ENCODE measurements at regions not wholly inside any gene's neighbourhood (a gene's known extent, or its start where the extent isn't known, plus 50 kb on each side); places are given as distances from the start of the nearest gene placed in this dataset.
"Not testable (repeated sequence)": the region's sequence is repeated elsewhere in the genome, so short reads cannot be mapped to it uniquely, and the experiment has no call there.

DNA sequence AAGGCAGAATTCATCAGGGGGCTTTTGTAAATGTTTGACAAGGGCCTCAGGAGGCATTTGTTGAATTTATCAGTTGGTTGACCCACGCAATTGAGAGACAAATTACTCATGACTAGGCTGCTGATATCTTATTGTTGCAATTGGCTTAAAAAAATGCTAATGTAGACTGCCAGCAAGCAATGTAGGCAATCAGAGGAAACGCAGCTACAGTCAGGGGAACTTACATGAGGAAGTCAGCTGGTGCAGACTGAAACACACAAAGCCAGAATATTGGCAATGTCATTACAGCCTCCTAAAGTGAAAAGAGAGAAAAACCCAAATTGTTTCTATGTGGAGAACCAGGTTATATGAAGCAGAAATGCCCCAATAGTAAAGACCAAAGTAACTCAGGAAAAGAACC, 83.9 kb downstream of the EIF1AY start:
- CTCF ChIA-PET, result no interaction called here

DNA sequence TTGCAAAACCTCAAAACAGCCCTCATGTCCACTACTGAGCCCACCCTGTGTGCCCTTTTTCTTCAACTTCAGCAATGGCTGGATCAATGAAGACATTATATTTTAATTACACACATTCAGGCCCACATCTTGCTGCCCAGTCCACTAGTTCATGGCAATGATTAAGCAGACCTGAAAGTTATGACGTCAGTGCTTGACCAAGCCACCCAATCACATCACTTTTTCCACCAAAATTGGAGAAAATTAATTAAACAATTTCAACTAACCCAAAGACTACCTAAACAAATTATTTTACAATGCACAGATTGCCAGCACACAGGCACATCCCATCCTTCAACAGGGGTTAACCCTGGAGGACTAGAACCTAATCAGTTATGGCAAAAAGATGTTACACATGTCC, 86.6 kb downstream of the EIF1AY start:
- no peak overlapping the region for H3K27ac Mint-ChIP-seq
- TF ChIP-seq, protein P1, sequence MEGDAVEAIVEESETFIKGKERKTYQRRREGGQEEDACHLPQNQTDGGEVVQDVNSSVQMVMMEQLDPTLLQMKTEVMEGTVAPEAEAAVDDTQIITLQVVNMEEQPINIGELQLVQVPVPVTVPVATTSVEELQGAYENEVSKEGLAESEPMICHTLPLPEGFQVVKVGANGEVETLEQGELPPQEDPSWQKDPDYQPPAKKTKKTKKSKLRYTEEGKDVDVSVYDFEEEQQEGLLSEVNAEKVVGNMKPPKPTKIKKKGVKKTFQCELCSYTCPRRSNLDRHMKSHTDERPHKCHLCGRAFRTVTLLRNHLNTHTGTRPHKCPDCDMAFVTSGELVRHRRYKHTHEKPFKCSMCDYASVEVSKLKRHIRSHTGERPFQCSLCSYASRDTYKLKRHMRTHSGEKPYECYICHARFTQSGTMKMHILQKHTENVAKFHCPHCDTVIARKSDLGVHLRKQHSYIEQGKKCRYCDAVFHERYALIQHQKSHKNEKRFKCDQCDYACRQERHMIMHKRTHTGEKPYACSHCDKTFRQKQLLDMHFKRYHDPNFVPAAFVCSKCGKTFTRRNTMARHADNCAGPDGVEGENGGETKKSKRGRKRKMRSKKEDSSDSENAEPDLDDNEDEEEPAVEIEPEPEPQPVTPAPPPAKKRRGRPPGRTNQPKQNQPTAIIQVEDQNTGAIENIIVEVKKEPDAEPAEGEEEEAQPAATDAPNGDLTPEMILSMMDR (IDR thresholded peaks at IDR 0.05), result no peak
- no peaks in the 10 kb centered on the region for H3K4me1 Mint-ChIP-seq (ENCODE audit: low read depth)
- no peak overlapping the region for H3K4me3 Mint-ChIP-seq
- no peaks in the 10 kb centered on the region for H3K36me3 Mint-ChIP-seq (ENCODE audit: low read depth)
- no peak for ATAC-seq (ENCODE audit: poor library complexity)
- no peaks in the 10 kb centered on the region for H3K27me3 Mint-ChIP-seq
- DNase-seq, result no peak
- no peaks in the 10 kb centered on the region for H3K9me3 ChIP-seq (ENCODE audit: control insufficient read depth in 1 of 2, insufficient read depth in 1 of 2, low read length in 2 of 2)
- no peaks in the 10 kb centered on the region for H3K36me3 ChIP-seq (ENCODE audit: insufficient read depth, low read length)
- POLR2A ChIA-PET, result no interaction called here
- intact Hi-C loops (cut with DNase I, micrococcal nuclease), result no loop called here
- no peak overlapping the region for H3K4me3 ChIP-seq (ENCODE audit: low read length)
- no peak overlapping the region for H3K27ac ChIP-seq (ENCODE audit: low read depth in 1 of 2, low read length in 2 of 2)
- no peaks in the 10 kb centered on the region for H3K4me1 ChIP-seq (ENCODE audit: insufficient read depth, low read length)
- CTCF ChIA-PET, result no interaction called here
- H3K9me3 Mint-ChIP-seq, result no peaks in the 10 kb centered on the region
- no peaks in the 10 kb centered on the region for H3K27me3 ChIP-seq (ENCODE audit: control insufficient read depth in 1 of 2, insufficient read depth in 2 of 2, low read length in 2 of 2)

More for the DNA sequence above, 83.9 kb downstream of the EIF1AY start:
- Mint-ChIP-seq H3K4me1 (ENCODE audit: low read depth) (no peaks in the 10 kb centered on the region), H3K36me3 (ENCODE audit: low read depth) (no peaks in the 10 kb centered on the region), H3K27me3 (no peaks in the 10 kb centered on the region), H3K9me3 (no peaks in the 10 kb centered on the region), H3K27ac (no peak overlapping the region), H3K4me3 (no peak overlapping the region)
- Histone ChIP-seq H3K27ac (ENCODE audit: low read depth in 1 of 2, low read length in 2 of 2) (no peak overlapping the region), H3K4me3 (ENCODE audit: low read length) (no peak overlapping the region), H3K4me1 (ENCODE audit: insufficient read depth, low read length) (no peaks in the 10 kb centered on the region), H3K9me3 (ENCODE audit: control insufficient read depth in 1 of 2, insufficient read depth in 1 of 2, low read length in 2 of 2) (no peaks in the 10 kb centered on the region), H3K27me3 (ENCODE audit: control insufficient read depth in 1 of 2, insufficient read depth in 2 of 2, low read length in 2 of 2) (no peaks in the 10 kb centered on the region), H3K36me3 (ENCODE audit: insufficient read depth, low read length) (no peaks in the 10 kb centered on the region)
- intact Hi-C loops (cut with DNase I, micrococcal nuclease), result no loop called here
- TF ChIP-seq, protein P1 (IDR thresholded peaks at IDR 0.05), result no peak
- DNase-seq (peak in 1 of 14 experiments; percentile 0), ATAC-seq (ENCODE audit: poor library complexity) (no peak)
- POLR2A ChIA-PET, result no interaction called here

DNA sequence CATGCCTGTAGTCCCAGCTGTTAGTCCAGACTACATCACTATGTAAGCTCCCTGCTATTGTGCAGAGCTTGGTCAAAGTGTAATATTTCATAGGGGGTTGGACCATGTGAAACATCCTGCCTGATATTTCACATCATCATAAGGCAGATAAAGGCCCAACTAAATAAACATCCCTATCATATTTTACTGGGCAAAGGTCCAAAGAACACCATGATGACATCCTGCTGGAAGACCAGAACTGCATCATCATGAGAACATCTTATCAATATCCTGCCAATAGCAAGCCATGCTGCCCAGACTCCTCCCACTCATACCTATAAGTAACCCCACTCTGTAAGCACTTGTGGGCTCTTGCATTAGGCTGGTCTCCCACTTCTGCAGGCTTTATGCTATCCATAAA, 88.6 kb downstream of the EIF1AY start:
- TF ChIP-seq, protein P1 (IDR thresholded peaks at IDR 0.05), result no peak
- Histone ChIP-seq H3K27ac (ENCODE audit: low read depth in 1 of 2, low read length in 2 of 2) (no peak overlapping the region), H3K4me3 (ENCODE audit: low read length) (no peak overlapping the region), H3K36me3 (ENCODE audit: insufficient read depth, low read length) (no peaks in the 10 kb centered on the region), H3K9me3 (ENCODE audit: control insufficient read depth in 1 of 2, insufficient read depth in 1 of 2, low read length in 2 of 2) (no peaks in the 10 kb centered on the region), H3K27me3 (ENCODE audit: control insufficient read depth in 1 of 2, insufficient read depth in 2 of 2, low read length in 2 of 2) (no peaks in the 10 kb centered on the region), H3K4me1 (ENCODE audit: insufficient read depth, low read length) (no peaks in the 10 kb centered on the region)
- Mint-ChIP-seq H3K36me3 (ENCODE audit: low read depth) (no peaks in the 10 kb centered on the region), H3K9me3 (peaks cover 4% of the 10 kb centered on the region), H3K27me3 (no peaks in the 10 kb centered on the region), H3K4me3 (no peak overlapping the region), H3K27ac (no peak overlapping the region), H3K4me1 (ENCODE audit: low read depth) (no peaks in the 10 kb centered on the region)
- ChIA-PET CTCF (no interaction called here), POLR2A (no interaction called here)
- no peak for ATAC-seq (ENCODE audit: poor library complexity)
- no peak for DNase-seq
- intact Hi-C loops (cut with DNase I, micrococcal nuclease), result no loop called here

DNA sequence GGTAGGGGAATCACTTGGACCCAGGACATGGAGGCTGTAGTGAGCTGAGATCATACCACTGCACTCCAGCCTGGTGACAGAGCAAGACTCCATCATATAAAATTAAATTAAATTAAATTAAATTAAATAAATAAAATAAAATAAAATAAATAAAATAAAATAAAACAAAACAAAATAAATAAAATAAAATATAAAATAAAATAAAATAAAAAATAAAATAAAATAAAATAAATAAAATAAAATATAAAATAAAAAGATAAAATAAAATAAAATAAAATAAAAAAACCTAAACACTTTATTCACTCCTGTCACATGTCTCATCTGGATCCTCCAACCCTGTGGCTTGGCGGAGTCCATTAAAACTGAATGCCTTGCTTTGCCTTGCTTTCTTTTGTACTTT, 89.8 kb downstream of the EIF1AY start:
- H3K27me3 Mint-ChIP-seq; H3K4me1 Mint-ChIP-seq (ENCODE audit: low read depth); H3K9me3 Mint-ChIP-seq; H3K36me3 Mint-ChIP-seq (ENCODE audit: low read depth); DNase-seq; H3K27me3 ChIP-seq (ENCODE audit: control insufficient read depth in 1 of 2, insufficient read depth in 2 of 2, low read length in 2 of 2); H3K4me3 Mint-ChIP-seq; H3K9me3 ChIP-seq (ENCODE audit: control insufficient read depth in 1 of 2, insufficient read depth in 1 of 2, low read length in 2 of 2); H3K27ac Mint-ChIP-seq; H3K27ac ChIP-seq (ENCODE audit: low read depth in 1 of 2, low read length in 2 of 2); H3K4me1 ChIP-seq (ENCODE audit: insufficient read depth, low read length); POLR2A ChIA-PET; H3K4me3 ChIP-seq (ENCODE audit: low read length); ATAC-seq (ENCODE audit: poor library complexity); CTCF ChIA-PET; H3K36me3 ChIP-seq (ENCODE audit: insufficient read depth, low read length); intact Hi-C loops (cut with DNase I, micrococcal nuclease): not testable (repeated sequence)
